ENCODE measurements at regions not wholly inside any gene's neighbourhood (a gene's known extent, or its start where the extent isn't known, plus 50 kb on each side); places are given as distances from the start of the nearest gene placed in this dataset.

DNA sequence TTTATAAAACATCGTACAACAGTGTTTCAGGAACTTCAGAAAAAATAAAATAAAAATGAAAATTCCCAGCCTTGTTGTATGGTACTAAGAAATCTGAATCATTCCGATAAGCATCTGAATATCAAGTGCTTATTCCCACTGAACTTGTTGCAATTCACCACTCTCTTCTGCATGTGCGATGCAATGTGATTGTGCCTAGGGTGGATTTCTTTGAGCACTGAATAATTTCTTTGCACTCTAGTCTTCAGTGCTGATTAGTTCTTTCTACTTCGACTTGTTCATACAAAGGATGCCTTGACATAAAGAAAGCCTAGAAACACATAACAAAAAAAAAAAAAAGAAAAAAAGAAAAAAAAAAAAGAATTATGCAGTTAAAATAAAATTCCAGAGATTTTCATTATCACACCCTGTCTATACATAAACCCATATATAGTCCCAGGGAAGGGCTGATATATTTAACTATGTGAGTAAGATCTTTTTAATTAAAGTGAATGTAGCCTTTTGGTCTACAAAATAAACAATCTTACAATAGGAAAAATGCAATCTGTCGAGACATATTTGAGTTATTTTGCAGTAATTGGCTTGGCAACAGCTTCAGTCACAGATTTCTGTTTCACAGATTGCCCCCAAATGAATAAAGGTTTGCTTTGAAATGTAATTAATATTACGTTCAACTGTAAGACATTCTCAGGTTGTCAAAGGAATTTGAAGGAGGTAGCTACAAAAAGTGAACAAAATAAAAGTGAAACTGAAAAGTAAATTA, 1118.9 kb upstream of the CELF2 start:
- Histone ChIP-seq H3K4me1 (ENCODE audit: insufficient read depth) (no peaks in the 10 kb centered on the region), H3K4me3 (no peak overlapping the region), H3K27ac (no peak overlapping the region), H3K9me3 (no peaks in the 10 kb centered on the region), H3K36me3 (no peaks in the 10 kb centered on the region), H3K27me3 (no peaks in the 10 kb centered on the region)
- 58 to 65% (median 60%) methylated on average over 6 of the region's 6 CpGs for WGBS, 3 donors
- no peak for DNase-seq
- TF ChIP-seq, protein P1, sequence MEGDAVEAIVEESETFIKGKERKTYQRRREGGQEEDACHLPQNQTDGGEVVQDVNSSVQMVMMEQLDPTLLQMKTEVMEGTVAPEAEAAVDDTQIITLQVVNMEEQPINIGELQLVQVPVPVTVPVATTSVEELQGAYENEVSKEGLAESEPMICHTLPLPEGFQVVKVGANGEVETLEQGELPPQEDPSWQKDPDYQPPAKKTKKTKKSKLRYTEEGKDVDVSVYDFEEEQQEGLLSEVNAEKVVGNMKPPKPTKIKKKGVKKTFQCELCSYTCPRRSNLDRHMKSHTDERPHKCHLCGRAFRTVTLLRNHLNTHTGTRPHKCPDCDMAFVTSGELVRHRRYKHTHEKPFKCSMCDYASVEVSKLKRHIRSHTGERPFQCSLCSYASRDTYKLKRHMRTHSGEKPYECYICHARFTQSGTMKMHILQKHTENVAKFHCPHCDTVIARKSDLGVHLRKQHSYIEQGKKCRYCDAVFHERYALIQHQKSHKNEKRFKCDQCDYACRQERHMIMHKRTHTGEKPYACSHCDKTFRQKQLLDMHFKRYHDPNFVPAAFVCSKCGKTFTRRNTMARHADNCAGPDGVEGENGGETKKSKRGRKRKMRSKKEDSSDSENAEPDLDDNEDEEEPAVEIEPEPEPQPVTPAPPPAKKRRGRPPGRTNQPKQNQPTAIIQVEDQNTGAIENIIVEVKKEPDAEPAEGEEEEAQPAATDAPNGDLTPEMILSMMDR (IDR thresholded peaks at IDR 0.05): no peak
- TF ChIP-seq POLR2A (IDR thresholded peaks at IDR 0.05) (no peak), EP300 (IDR thresholded peaks at IDR 0.05) (no peak)
- intact Hi-C loops (cut with DNase I): no loop called here

DNA sequence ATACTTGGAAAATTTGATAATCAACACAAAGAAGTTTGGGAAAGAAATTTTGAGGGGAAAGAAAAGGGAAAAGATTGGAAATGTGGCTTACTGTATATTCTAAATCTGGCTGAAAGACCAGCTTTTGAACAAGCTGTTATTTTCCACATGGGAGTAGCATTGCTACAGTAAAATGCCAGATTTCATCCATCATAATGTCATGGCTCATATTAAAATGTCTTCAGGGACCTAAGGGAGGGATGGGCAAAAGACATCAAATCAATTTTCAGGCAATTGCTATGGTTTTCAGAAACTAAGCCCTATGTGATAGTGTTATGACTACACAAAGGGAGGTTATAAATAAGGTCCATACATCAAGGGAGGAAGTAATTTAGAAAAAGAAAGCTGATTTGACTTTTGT, 1116.9 kb upstream of the CELF2 start:
- Histone ChIP-seq H3K27ac (no peak overlapping the region), H3K9me3 (no peaks in the 10 kb centered on the region), H3K36me3 (no peaks in the 10 kb centered on the region), H3K4me1 (ENCODE audit: insufficient read depth) (no peaks in the 10 kb centered on the region), H3K27me3 (no peaks in the 10 kb centered on the region), H3K4me3 (no peak overlapping the region)
- TF ChIP-seq EP300 (IDR thresholded peaks at IDR 0.05) (no peak), POLR2A (IDR thresholded peaks at IDR 0.05) (no peak)
- TF ChIP-seq, protein P1 (IDR thresholded peaks at IDR 0.05): no peak
- no peak for DNase-seq
- intact Hi-C loops (cut with DNase I): no loop called here

DNA sequence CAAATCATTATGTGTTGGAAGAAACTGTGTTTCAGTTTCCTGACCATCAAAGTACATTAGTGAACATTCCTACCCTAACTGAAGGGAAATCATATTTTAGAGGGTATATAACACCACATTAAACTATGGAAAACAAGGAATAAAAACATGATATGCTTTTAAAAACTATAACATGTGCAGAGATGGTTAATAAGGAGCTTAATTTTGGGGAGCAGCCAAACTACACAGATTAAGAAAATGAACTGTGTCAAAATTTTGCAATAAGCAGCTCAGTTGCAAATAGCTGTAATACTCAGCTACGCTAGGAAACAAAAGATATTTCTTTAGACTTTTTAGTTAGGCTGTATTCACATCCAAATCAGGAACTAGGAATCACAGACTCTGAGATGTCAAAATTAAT, 1115.7 kb upstream of the CELF2 start:
- TF ChIP-seq EP300 (IDR thresholded peaks at IDR 0.05) (no peak), POLR2A (IDR thresholded peaks at IDR 0.05) (no peak)
- TF ChIP-seq, protein P1 (IDR thresholded peaks at IDR 0.05): no peak
- no peaks in the 10 kb centered on the region for H3K36me3 ChIP-seq
- H3K4me3 ChIP-seq: no peak overlapping the region
- no peak overlapping the region for H3K27ac ChIP-seq
- DNase-seq: no peak
- intact Hi-C loops (cut with DNase I): no loop called here
- H3K4me1 ChIP-seq (ENCODE audit: insufficient read depth): no peaks in the 10 kb centered on the region
- H3K9me3 ChIP-seq: no peaks in the 10 kb centered on the region
- WGBS, 3 donors: 0 to 35% (median 20%) methylated on average over 1 of the region's 1 CpG
- H3K27me3 ChIP-seq: no peaks in the 10 kb centered on the region

DNA sequence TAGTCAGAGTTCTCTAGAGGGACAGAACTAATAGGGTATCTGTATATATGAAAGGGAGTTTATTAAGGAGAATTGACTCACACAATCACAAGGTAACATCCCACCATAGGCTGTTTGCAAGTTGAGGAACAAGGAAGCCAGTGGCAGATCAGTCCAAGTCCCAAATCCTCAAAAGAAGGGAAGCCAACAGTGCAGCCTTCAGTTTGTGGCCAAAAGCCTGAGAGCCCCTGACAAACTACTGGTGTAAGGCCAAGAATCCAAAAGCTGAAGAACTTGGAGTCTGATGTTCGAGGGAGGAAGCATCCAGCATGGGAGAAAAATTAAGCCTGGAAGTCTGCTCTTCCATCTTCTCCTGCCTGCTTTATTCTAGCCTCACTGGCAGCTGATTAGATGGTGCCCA, 1107.2 kb upstream of the CELF2 start:
- H3K27me3 ChIP-seq: no peaks in the 10 kb centered on the region
- H3K27ac ChIP-seq: no peak overlapping the region
- H3K36me3 ChIP-seq: no peaks in the 10 kb centered on the region
- TF ChIP-seq POLR2A (IDR thresholded peaks at IDR 0.05): no peak
- TF ChIP-seq EP300 (IDR thresholded peaks at IDR 0.05): no peak
- TF ChIP-seq, protein P1 (IDR thresholded peaks at IDR 0.05): no peak
- intact Hi-C loops (cut with DNase I): no loop called here
- DNase-seq: no peak
- H3K9me3 ChIP-seq: no peaks in the 10 kb centered on the region
- no peak overlapping the region for H3K4me3 ChIP-seq
- 45 to 69% (median 63%) methylated on average over 1 of the region's 1 CpG for WGBS, 3 donors
- H3K4me1 ChIP-seq (ENCODE audit: insufficient read depth): no peaks in the 10 kb centered on the region
